ENCODE measurements at regions not wholly inside any gene's neighbourhood (a gene's known extent, or its start where the extent isn't known, plus 50 kb on each side); places are given as distances from the start of the nearest gene placed in this dataset.
"Not testable (repeated sequence)": the region's sequence is repeated elsewhere in the genome, so short reads cannot be mapped to it uniquely, and the experiment has no call there.

DNA sequence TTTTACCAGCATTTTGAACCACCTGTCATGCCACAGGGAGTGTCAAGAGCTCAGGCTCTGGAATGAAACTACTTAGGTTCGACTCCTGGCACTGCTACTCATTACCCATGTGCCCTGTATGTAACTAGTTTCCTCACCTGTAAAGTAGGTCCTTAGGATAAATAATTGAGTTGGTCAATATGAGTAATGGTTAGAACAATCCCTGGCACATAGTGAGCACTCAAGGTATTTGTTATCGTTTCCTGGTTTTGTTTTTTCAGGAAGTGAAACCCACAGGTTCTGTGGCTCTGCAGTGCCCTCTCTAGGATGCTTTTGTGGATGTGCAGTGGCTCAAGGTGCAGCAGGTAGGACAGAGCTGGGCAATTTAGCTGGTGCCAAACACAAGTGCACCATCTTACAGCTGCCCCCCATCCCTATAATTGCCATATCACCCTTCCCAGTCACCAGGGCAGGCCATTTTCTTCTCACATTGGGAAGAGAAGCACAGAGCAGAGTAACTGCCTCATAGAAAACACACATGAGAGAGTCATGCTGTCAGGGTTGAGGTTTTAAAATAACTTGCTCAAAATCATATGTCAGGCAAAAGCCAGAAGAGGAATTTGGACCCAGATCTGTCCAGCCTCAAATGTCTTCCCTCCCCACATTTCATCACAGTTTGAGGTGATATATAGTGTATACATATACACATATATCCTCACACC is 297.5 kb downstream of the RPAP3 start:
- DNase-seq, result no peak

DNA sequence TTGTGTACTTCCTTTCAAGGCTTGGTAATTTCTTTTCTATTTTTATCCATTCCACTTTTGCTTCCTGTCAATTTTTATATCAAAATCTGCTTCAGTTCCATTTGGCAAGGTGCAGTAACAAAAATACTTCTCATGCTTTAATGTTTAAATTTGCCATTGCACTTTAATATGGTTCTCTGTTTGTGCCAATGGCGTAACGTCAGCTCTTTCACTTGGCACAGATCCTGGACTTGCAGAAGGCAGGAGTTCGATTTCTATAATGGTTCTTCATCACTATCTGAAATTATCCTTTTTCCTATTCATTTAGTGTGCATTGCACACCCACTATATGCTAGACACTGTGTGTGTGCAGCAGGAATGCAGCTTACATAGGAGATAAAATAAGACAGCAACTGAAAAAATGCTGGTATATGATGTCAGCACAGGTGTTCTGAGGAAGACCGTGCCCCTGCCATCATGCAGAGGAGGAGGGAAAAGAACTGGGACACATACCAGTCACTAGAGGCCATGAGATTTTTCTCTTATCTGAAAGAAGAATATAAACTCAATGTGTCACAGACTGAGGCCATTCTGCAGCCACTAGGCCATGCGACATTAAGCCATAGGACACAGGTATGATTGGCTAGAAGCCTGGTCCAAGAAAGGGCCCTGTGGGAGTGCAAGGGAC is 298.2 kb downstream of the RPAP3 start:
- no peak for DNase-seq

DNA sequence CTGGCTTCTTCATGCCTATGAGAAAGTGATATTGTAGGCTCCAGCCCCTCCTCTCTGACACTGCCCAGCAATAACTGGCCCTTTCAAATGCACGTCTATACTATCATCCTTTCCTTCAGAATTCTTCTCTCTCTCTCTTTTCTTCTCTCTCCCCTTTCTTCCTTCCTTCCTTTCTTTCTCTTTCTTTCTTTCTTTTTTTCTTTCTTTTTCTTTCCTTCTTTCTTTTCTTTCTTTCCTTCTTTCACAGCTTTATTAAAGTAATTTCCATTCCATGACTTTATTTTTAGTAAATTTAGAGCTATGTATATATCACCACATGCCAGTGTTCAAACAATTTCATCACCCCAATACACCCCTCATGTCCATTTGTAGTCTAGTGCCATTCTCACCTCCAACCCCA is 302.1 kb downstream of the RPAP3 start:
- no peak for DNase-seq

DNA sequence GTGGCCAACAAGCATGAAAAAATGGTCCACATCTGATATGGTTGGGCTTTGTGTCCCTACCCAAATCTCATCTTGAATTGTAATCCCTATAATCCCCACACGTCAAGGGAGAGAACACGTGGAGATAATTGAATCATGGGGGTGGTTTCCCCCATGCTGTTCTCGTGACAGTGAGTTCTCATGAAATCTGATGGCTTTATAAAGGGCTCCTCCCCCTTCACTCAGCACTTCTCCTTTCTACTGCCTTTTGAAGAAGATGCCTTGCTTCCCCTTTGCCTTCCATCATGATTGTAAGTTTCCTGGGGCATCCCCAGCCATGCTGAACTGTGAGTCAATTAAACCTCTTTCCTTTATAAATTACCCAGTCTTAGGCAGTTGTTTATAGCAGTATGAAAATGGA is 304.6 kb downstream of the RPAP3 start:
- DNase-seq, result not testable (repeated sequence)

DNA sequence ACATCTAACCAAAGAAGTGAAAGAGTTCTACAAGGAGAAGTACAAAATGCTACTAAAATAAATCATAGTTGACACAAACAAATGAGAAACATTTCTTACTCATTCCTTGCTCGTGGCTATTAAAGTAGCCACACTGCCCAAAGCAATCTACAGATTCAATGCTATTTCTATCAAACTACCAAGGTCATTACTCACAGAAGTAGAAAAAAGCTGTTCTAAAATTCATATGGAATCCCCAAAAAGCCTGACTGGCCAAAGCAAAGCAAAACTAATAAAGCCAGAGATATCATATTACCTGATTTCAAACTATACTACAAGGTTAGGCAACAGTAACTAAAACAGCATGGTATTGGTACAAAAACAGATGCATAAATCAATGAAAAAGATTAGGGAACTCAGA is 305.6 kb downstream of the RPAP3 start:
- no peak for DNase-seq

DNA sequence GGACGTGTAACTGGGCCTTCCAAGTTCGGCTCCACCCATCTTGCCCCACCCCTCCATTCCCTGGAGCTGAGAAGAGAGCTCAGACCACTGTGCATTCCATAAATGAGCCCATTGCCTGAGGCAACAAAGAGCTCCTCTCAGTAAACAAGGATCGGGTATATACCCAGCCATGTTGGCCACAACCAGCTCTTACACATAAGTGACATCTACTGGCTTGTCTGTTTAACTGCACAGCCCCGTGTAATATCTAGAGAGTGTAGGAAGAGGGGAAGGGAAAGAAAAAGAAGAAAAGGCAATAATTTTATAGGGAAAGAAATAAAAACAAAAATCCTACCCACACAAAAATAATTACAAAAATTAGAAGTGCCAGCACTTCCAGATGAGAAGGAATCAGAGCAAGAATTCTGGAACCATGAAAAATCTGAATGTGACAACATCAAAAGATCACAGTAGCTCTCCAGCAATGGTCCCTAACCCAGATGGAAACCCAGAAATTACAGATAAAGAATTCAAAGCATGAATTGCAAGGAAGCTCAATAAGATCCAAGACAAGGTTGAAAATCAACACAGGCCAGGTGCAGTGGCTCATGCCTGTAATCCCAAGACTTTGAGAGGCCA is 308.1 kb downstream of the RPAP3 start:
- DNase-seq, result no peak

DNA sequence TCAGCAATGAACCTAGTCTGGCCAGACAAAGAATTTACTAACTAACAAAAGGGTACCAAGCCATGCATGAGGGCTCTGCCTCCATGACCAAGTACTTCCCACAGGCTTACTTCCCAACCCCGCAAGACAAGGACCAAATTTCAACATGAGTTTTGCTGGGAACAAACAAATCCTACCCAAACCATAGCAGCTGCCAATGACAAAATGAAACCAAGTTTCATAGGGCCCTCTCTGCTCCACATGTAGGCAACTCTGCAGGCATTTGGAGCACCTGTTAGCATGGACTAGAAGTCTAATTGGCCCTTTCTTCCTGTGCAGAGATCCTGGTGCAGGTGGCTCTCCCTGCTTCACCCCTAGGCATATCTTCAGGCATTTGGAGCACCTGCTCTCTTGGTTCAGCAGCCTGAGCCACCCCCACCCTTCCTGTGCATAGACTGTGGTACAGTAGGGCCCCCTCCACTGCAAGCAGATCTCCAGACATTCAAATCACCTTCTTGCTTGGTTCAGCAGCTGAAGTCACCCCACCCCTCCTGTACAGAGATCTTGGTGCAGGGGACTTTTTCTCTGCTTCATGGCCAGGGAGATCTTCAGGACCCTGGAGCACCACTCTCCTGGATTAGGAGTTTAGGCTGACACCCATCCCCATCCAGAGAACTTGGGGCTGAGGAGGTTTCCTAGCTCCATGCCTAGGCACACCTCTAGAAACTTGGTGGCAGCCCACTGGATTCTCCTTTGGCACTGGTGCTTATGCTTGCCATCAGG is 308.7 kb downstream of the RPAP3 start:
- no peak for DNase-seq

DNA sequence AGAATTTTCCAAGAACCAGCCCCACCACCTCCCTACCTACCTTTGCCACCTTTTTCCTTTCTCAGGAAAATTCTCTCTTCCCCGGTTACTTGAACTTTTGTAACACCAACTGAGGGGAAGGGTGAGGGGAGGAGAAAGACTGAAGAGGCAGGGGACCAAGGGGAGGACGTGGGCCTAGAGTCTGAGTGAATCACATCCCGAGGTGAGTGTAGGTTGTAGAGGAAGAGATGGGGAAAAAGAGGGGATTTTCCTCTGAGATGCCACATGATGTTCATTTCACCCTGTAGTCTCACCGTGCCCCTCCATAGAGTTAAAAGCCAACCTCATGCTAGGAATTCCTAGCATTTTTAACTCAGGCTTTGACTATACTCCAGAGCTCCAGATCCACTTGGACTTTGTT is 311.8 kb downstream of the RPAP3 start:
- DNase-seq, result no peak

DNA sequence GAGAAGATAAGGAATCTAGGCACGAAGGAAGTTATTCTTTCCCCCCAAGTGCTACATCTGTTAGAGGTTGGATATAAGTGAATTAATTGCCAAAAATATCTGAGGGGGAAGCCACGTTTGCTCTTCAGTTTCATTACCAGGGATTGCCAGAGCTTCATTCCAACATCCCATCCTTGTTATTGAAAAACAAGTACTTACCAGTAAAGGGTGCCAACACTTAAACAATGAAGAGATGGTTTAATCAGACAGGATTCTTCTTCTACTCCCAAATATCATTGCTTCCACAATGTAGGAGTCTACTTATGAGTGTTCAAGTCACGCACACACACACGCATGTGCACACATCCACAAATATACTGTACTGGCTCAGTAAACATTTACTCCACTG is 312.4 kb downstream of the RPAP3 start:
- no peak for DNase-seq

DNA sequence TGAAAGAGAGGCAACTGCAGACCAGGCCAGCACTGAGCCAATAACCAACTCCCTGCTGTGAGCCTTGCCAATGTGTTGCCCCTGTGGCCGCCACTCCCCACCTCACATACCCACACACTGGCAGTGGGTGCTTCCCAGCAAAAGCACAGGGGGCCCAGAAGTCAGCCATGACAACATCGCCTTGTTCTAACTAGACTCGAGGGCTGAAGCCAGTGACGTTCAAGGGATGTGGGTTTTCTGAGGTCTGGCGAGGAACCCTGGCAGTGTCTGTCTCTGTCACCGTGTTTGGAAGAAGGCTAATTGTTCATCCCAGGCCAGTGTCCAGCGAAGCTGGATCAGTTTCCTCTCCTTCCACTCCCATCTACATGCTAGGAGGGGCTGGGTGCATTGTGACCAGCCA is 311.8 kb upstream of the AMIGO2 start:
- DNase-seq, result peak in 1 of 2 donors; percentile 51

DNA sequence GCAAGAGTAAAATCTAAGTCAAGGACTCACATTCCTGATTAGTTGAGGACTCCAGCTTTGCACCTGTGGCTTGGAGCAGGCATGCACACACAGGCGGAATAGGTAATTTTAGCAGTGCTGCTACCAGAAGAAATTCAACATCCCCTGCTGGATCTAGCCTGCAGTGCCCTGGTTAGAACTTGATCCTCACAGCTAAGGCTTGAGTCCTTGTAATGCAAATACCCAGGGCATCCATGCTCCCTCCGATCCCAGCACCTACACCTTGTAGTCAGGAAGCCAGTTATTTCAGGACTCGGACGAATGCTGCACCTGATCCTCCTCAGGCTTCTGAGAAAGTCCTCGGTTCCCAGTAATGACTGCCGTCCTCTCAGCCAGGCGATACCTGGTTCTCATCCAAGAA is 309.0 kb upstream of the AMIGO2 start:
- DNase-seq, result no peak

DNA sequence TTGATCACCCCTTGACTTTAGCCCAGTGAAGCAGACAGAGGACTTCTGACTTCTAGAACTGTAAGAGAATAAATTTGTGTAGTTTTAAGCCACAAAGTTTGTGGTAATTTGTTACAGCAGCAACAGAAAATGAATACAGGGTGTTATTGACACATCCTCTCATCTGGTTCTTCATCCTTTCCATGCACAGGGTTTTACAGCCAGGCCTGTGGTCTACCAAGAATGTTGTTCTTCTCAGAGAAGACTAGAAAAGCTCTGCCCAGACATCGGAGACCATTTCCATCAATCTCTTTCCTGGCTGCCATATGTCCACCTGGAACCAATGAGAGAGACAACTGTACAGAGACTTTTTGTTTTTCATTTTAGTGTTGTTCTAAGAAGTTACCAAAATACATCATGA is 308.2 kb upstream of the AMIGO2 start:
- DNase-seq, result no peak

DNA sequence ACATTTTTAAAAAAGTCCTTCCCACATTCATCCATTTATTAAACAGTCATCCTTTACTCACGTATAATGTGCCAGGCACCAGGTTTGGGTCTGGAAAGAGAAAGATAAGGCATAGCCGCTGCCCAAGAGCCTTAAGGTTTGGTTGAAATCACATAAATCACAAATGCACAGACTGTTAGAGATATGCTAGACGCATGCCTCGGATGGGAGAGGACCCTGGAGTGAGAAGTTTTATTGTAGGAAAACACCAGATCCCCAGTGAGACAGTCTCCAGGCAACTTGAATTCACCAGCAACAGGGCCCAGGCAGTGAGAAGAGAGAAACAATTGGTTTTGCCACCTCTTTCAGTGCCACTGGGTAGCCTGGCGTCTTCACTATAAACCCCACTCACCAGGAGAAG is 305.9 kb upstream of the AMIGO2 start:
- DNase-seq, result no peak

DNA sequence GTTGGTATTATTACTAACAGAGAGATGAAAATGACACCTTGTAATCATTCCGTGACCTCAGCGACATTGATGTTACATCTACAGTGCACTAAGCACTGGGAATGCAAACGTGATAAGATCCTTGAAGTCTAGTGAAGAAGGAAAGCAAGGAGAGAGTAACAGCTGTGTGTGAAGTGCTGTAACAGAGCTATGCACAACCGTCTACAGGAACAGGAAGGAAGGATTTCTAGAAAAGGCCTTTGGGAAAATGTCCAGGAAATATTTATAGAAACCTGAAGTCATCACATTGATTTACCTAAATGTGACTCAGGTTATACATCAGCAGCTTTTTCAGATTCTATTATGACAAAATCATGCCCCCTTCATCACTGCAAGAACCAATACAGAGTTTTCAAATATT is 304.2 kb upstream of the AMIGO2 start:
- DNase-seq, result no peak

DNA sequence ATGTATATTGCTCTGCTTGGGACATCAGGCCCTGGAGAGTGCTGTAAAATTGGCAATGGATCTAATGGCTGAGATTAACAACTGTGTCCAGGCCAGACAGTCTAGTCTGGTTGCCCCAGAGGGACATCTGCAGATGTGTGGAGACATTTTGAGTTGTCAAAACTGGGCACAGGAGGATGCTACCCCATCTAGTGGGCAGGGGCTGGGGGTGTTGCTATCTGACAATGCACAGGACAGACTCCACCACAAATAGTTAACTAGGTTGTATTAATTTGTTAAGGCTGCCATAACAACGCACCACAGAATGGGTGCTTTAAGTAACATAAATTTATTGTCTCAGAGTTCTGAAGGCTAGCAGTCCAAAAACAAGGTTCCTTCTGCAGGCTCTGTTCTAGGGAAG is 302.5 kb upstream of the AMIGO2 start:
- DNase-seq, result no peak

DNA sequence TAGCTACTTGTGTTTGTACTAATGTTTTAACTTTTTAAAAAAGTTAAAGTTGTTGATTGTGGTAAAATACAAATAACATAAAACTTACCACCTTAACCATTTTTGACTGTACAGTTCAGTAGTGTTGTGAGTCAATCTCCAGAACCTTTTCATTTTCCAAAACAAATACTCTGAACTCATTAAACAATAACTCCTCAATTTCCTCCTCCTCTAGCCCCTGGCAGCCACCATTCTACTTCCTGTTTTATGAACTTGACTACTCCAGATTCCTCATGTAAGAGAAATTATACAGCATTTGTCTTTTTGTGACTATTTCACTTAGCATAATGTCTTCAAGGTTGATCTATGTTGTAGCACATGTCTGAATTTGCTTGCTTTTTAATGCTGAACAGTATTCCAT is 299.1 kb upstream of the AMIGO2 start:
- no peak for DNase-seq

DNA sequence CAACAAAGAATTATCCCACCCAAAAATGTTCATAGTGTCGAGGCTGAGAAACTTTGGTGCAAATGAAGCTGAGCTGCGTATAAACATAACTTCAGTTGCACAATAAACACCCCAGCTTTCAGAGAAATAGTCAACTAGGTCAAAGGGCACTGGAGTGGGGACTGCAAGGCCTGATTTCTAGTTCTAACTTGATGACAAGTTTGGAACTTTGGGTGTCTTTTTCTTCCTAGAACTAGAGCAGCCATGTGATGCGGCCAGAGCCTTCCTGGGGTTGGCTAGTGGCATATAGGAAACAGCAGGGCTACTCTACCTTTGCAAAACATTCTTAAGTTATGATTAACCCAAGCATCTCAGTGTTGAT is 298.4 kb upstream of the AMIGO2 start:
- no peak for DNase-seq

DNA sequence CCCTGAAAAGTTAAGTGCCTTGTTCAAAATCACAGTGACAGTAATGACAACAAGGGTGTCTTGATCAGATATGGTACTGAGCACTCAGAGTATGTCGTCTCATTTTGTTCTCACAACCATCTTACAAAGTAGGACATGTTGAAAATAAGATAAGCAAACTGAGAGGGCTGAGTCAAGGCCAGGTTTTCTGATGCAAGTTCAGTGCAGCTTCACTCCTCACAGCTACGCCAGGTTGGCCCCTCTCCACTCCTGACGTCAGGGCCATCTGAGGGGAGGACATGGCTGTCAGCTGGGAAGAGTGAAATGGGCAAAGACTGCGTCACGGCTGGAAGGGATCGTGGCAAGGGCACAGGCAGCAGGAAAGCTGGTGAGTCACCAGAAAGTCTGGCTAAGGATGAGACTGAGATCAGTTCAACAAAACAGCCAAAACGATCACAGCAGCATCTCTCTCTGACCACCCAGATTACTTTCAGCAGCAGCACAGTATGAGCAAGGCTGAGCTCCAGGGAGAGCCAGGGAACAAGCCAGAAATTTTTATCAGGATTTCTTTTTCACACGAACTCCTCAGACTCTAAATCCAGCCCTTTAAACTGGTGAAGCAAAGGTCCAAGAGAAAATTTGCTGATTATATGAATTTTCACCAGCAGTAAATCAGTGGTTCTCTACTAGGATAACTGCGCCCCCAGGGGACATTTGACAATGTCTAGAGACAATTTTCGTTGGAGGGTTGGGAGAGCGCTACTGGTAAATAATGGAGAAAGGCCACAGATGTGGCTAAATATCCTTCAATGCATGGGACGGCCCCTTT is 297.9 kb upstream of the AMIGO2 start:
- no peak for DNase-seq

DNA sequence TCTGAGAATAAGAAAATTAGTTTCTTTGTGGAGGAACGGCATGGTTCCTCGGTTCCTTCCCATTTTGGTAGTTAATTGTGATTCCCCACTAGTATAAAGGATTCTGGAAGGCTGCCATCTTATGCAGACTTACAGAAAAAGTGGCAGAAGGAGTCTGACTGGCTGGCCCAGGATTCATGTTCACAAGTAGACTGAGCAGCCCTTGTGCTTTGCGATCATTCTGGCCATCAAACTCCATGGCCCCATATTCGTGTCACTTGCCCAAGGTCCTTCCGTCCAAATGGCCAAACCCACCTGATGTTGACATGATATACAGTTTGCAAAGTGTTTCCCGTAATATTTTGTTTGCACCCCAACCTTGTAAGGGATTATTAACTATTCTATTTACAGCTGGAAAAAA is 297.2 kb upstream of the AMIGO2 start:
- no peak for DNase-seq

DNA sequence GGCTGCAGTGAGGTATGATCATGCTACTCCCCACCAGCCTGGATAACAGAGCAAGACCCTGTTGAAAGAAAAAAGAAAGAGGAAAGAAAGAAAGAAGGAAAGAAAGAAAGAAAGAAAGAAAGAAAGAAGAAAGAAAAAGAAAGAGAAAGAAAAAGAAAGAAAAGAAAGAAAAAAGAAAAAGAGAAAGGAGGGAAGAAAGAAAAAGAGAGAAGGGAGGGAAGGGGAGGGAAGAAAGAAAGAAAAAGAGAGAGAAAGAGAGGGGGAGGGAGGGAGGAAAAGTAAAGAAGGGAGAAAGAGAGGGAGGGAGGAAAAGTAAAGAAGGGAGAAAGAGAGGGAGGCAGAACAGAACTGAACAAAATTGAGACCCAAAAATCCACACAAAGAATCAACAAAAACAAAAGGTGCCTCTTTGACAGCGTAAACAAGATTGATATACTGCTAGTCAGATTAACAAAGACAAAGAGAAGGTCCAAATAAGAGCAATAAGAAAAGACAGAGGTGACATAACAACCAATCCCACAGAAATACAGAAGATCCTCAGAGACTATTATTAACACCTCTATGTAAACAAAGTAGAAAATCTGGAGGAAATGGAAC is 293.9 kb upstream of the AMIGO2 start:
- no peak for DNase-seq

DNA sequence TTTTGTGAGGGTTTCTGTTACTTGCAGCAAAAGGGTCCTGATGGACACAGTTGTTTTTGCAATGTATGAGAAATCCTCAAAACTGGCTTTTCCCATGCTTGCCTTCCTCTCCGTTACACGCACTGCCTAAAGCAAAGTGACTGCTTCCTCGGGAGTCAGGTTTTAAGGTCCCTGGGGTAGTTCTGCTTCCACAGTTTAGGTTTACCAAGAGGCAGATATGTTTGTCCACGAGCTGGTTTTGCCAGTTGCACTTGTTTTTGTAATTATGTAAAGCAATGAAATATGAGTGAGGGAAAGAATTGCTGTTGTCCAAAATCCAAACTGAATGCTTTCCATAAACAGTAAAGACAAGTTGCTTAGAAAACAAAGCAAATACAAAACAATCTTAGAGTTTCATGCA is 290.7 kb upstream of the AMIGO2 start:
- DNase-seq, result no peak

DNA sequence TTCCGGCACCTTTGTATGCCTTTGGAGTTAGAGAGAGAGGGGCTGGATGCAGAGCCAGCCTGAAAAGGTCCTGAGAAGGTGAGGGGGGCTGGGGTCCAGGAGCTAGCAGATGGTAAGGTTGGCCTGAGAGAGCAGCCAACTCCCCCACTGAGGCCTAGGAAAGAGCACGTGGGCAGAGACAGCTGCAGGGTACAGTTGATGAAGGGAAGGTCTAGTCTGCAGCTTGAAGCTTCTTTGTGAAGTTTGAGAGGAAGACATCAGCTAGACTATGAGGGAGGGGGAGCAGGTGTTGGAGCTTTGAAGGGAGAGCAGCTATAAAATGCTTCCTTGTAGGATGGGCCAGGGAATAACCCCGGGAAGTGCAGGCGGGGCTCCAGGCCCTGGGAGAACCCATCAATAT is 289.3 kb upstream of the AMIGO2 start:
- no peak for DNase-seq
